Activated CD8-positive, alpha-beta memory T cell treated with anti-CD3 and anti-CD28 coated beads, Interleukin-2, amount 50 U/mL, for 48 hours (primary cell): ENCODE measurements at regions not wholly inside any gene's neighbourhood (a gene's known extent, or its start where the extent isn't known, plus 50 kb on each side); places are given as distances from the start of the nearest gene placed in this dataset.
A peak's percentile ranks its signal among the peaks of the same experiment; 100 is the strongest.
"Not testable (repeated sequence)": the region's sequence is repeated elsewhere in the genome, so short reads cannot be mapped to it uniquely, and the experiment has no call there.

ENCODE experiments used
- DNase-seq: peaks from one replicate; pipeline ENCODE4 v3.0.0-alpha.2; 2020

GRCh38 chr7:156024201-156024600 lies 211.9 kb upstream of the SHH start:
- no peak for DNase-seq

- no peak for DNase-seq
Measured at GRCh38 chr7:156022483-156023459, 210.5 kb upstream of the SHH start.

- no peak for DNase-seq
Measured at GRCh38 chr7:156021471-156021870, 209.2 kb upstream of the SHH start.

GRCh38 chr7:156020566-156020965 lies 208.3 kb upstream of the SHH start:
- DNase-seq = no peak

- no peak for DNase-seq
Measured at GRCh38 chr7:156019776-156020565, 207.7 kb upstream of the SHH start.

- no peak for DNase-seq
Measured at GRCh38 chr7:156019308-156019707, 207.0 kb upstream of the SHH start.

- DNase-seq = no peak
Measured at GRCh38 chr7:156017916-156018700, 205.8 kb upstream of the SHH start.

GRCh38 chr7:156017431-156017830 lies 205.2 kb upstream of the SHH start:
- peak; percentile 39 for DNase-seq

GRCh38 chr7:156015237-156016020 lies 203.2 kb upstream of the SHH start:
- DNase-seq = no peak

- no peak for DNase-seq
Measured at GRCh38 chr7:156014808-156015207, 202.5 kb upstream of the SHH start.

- DNase-seq = no peak
Measured at GRCh38 chr7:156014201-156014600, 201.9 kb upstream of the SHH start.

- no peak for DNase-seq
Measured at GRCh38 chr7:156012412-156012811, 200.1 kb upstream of the SHH start.

- DNase-seq = no peak
Measured at GRCh38 chr7:156009569-156009968, 197.3 kb upstream of the SHH start.

GRCh38 chr7:156006876-156007275 lies 194.6 kb upstream of the SHH start:
- DNase-seq = not testable (repeated sequence)

- no peak for DNase-seq
Measured at GRCh38 chr7:156006024-156006423, 193.8 kb upstream of the SHH start.

GRCh38 chr7:156005202-156005691 lies 193.0 kb upstream of the SHH start:
- no peak for DNase-seq

- DNase-seq = no peak
Measured at GRCh38 chr7:156004265-156005201, 192.3 kb upstream of the SHH start.

- DNase-seq = peak; percentile 48
Measured at GRCh38 chr7:156003220-156004162, 191.2 kb upstream of the SHH start.

GRCh38 chr7:156002362-156003066 lies 190.3 kb upstream of the SHH start:
- peak; percentile 53 for DNase-seq
